OCI-LY7 (cell line): ENCODE measurements at regions not wholly inside any gene's neighbourhood (a gene's known extent, or its start where the extent isn't known, plus 50 kb on each side); places are given as distances from the start of the nearest gene placed in this dataset.

Experiments used
- BruUV-seq: library from RNA; stranded (reverse); fragments of 400-500 nt; replicated peaks from 2 replicates; lab custom pipeline; 2021; lab: Mats Ljungman, UMichigan
- CTCF ChIA-PET: fragments of 300-600 bp; sonication (Branson Sonifier 250); formaldehyde crosslinking; loops from one replicate; lab custom pipeline; 2022; ENCODE audit warnings: antibody characterized with exemption; ENCODE audit not compliant: unreplicated experiment; lab: Charles Lee
- POLR2A ChIA-PET: fragments of 300-600 bp; sonication (Branson Sonifier 250); formaldehyde crosslinking; loops from one replicate; lab custom pipeline; 2022; ENCODE audit warnings: antibody characterized with exemption; lab: Charles Lee
- DNase-seq: peaks from one replicate; pipeline ENCODE4 v3.0.0-alpha.2; 2015; ENCODE audit warnings: low spot score
- H2AFZ ChIP-seq: fragments of 200-600 bp; sonication (generic), shearing (Covaris generic); 2 replicates; pipeline ENCODE4 v1.6.1; 2014; ENCODE audit warnings: mild to moderate bottlenecking, antibody characterized with exemption, low read length, moderate library complexity
- H3K27ac ChIP-seq: fragments of 200-600 bp; sonication (generic); 2 replicates; pipeline ENCODE4 v1.5.1; 2014; ENCODE audit warnings: mixed run types, low read depth, mild to moderate bottlenecking, moderate library complexity, low read length, inconsistent platforms; ENCODE audit not compliant: poor library complexity, severe bottlenecking
- H3K36me3 ChIP-seq: fragments of 200-600 bp; sonication (generic); 2 replicates; pipeline ENCODE4 v1.6.1; 2014; ENCODE audit warnings: mild to moderate bottlenecking, antibody characterized with exemption, low read length, moderate library complexity, mixed read lengths; ENCODE audit not compliant: insufficient read depth
- H3K4me1 ChIP-seq: fragments of 200-600 bp; sonication (generic); 2 replicates; pipeline ENCODE4 v1.5.1; 2014; ENCODE audit warnings: mild to moderate bottlenecking, low read length; ENCODE audit not compliant: insufficient read depth, poor library complexity, severe bottlenecking
- H3K4me2 ChIP-seq: fragments of 200-600 bp; sonication (generic); 2 replicates; pipeline ENCODE4 v1.6.1; 2014; ENCODE audit warnings: mild to moderate bottlenecking, low read length
- H3K4me3 ChIP-seq: fragments of 200-600 bp; sonication (generic); 2 replicates; pipeline ENCODE4 v1.5.1; 2014; ENCODE audit warnings: mild to moderate bottlenecking, low read depth, low read length; ENCODE audit not compliant: poor library complexity, severe bottlenecking
- H3K79me2 ChIP-seq: fragments of 200-600 bp; sonication (generic); 2 replicates; pipeline ENCODE4 v1.6.1; 2016; ENCODE audit warnings: low read depth, mild to moderate bottlenecking, low read length, moderate library complexity, mixed read lengths; ENCODE audit not compliant: insufficient read depth
- H3K9me2 ChIP-seq: fragments of 200-600 bp; sonication (generic); 2 replicates; pipeline ENCODE4 v1.6.1; 2016; ENCODE audit warnings: mild to moderate bottlenecking, low read length, mixed read lengths; ENCODE audit not compliant: insufficient read depth
- H3K9me3 ChIP-seq: fragments of 200-600 bp; sonication (generic); 2 replicates; pipeline ENCODE4 v1.6.1; 2014; ENCODE audit warnings: mild to moderate bottlenecking, mixed run types, low read length, mixed read lengths
- H4K20me1 ChIP-seq: fragments of 200-600 bp; sonication (generic); 2 replicates; pipeline ENCODE4 v1.6.1; 2014; ENCODE audit warnings: mild to moderate bottlenecking, antibody characterized with exemption, low read length, moderate library complexity, mixed read lengths; ENCODE audit not compliant: insufficient read depth
- CTCF ChIP-seq: fragments of 200-600 bp; sonication (generic); conservative IDR thresholded peaks from 2 replicates; pipeline ENCODE4 v1.5.1; 2014; ENCODE audit warnings: mild to moderate bottlenecking, antibody characterized with exemption, low read length, moderate library complexity, mixed read lengths
- EZH2phosphoT487 ChIP-seq: fragments of 200-600 bp; sonication (generic); IDR thresholded peaks from 2 replicates; pipeline ENCODE4 v1.6.1; 2018; ENCODE audit warnings: low read depth, borderline replicate concordance, mild to moderate bottlenecking, mixed run types, antibody characterized with exemption, low read length, moderate library complexity, mixed read lengths
- intact Hi-C: fragments of 100-400 bp; cut with micrococcal nuclease; formaldehyde crosslinking; loops from one replicate; pipeline ENCODE4 v1.10.0; 2022; ENCODE audit not compliant: unreplicated experiment

GRCh38 chr7:118352867-118353453 lies 128.5 kb downstream of the ANKRD7 start:
- BruUV-seq: no TSS peak
- TF ChIP-seq EZH2phosphoT487: no peak
- TF ChIP-seq CTCF: peak; percentile 68
- intact Hi-C loops: loop anchor here (5.0 to 10.0 kb wide), 2 partner anchors 239 to 822 kb away; no protein-coding TSS in a partner anchor
- H3K4me1 ChIP-seq: peaks cover 11% of the 10 kb centered on the region
- ChIA-PET CTCF (no interaction called here), POLR2A (interaction anchor here (0.6 to 1.4 kb wide), 3 partner anchors 26 to 542 kb away, joined by 3 read pairs; no protein-coding TSS in a partner anchor)
- H3K36me3 ChIP-seq: no peaks in the 10 kb centered on the region
- no peak overlapping the region for H3K4me2 ChIP-seq
- H3K27ac ChIP-seq: no peak overlapping the region
- H3K4me3 ChIP-seq: no peak overlapping the region
- DNase-seq: peak; percentile 29
- H2AFZ ChIP-seq: no peak overlapping the region
- H4K20me1 ChIP-seq: no peaks in the 10 kb centered on the region
- no peaks in the 10 kb centered on the region for H3K9me3 ChIP-seq
- no peaks in the 10 kb centered on the region for H3K9me2 ChIP-seq
- no peaks in the 10 kb centered on the region for H3K79me2 ChIP-seq

GRCh38 chr7:118366363-118366762 lies 141.9 kb downstream of the ANKRD7 start:
- Histone ChIP-seq H3K4me3 (no peak overlapping the region), H3K79me2 (no peaks in the 10 kb centered on the region), H2AFZ (no peak overlapping the region), H3K4me1 (no peaks in the 10 kb centered on the region), H3K9me2 (no peaks in the 10 kb centered on the region), H4K20me1 (no peaks in the 10 kb centered on the region), H3K9me3 (no peaks in the 10 kb centered on the region), H3K36me3 (no peaks in the 10 kb centered on the region), H3K4me2 (no peak overlapping the region), H3K27ac (no peak overlapping the region)
- TF ChIP-seq CTCF: no peak
- TF ChIP-seq EZH2phosphoT487: no peak
- BruUV-seq: no TSS peak
- POLR2A ChIA-PET: no interaction called here
- intact Hi-C loops: no loop called here
- CTCF ChIA-PET: no interaction called here
- no peak for DNase-seq

GRCh38 chr7:118368958-118369357 lies 144.5 kb downstream of the ANKRD7 start:
- TF ChIP-seq CTCF (no peak), EZH2phosphoT487 (no peak)
- H3K4me1 ChIP-seq: no peaks in the 10 kb centered on the region
- DNase-seq: no peak
- BruUV-seq: no TSS peak
- H3K9me2 ChIP-seq: no peaks in the 10 kb centered on the region
- no peaks in the 10 kb centered on the region for H3K36me3 ChIP-seq
- intact Hi-C loops: no loop called here
- CTCF ChIA-PET: no interaction called here
- no peaks in the 10 kb centered on the region for H3K9me3 ChIP-seq
- POLR2A ChIA-PET: no interaction called here
- no peak overlapping the region for H3K4me2 ChIP-seq
- no peak overlapping the region for H2AFZ ChIP-seq
- no peaks in the 10 kb centered on the region for H3K79me2 ChIP-seq
- H4K20me1 ChIP-seq: no peaks in the 10 kb centered on the region
- H3K27ac ChIP-seq: no peak overlapping the region
- H3K4me3 ChIP-seq: no peak overlapping the region
